GM12865 (cell line): ENCODE measurements at regions not wholly inside any gene's neighbourhood (a gene's known extent, or its start where the extent isn't known, plus 50 kb on each side); places are given as distances from the start of the nearest gene placed in this dataset.

Source experiments
- DNase-seq: peaks from one replicate; pipeline ENCODE4 v3.0.0; 2010; ENCODE audit warnings: low read depth
- H3K4me3 ChIP-seq: 2 replicates; pipeline ENCODE4 v1.5.1; 2011; ENCODE audit warnings: mild to moderate bottlenecking, low read depth, low read length, control low read depth
- TF ChIP-seq, protein P1 (sequence below): IDR thresholded peaks from 2 replicates; pipeline ENCODE4 v1.5.1; 2011; ENCODE audit warnings: low read length, control low read depth, low read depth, inconsistent platforms; ENCODE audit not compliant: insufficient read depth; ENCODE audit errors: missing control alignments

DNA sequence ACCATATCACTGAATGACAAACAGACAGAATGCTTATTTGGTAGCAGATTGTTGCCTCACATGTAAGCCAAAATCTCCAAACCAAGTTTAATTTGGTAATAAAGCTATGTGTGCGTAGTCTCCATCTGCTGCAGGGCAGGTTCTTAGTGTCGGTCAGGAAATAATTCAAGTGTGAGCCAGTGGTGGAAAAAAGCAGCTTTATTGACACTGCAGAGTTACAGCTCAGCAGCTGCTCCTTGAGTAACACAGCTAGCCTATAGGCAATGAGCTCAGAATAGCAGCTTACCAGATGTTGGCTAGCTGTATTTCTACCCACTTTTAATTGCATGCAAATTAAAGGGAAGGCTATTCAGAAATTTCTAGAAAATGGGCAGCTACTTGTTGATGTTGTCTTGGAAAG lies 757.8 kb upstream of the HS3ST1 start:
- TF ChIP-seq, protein P1, sequence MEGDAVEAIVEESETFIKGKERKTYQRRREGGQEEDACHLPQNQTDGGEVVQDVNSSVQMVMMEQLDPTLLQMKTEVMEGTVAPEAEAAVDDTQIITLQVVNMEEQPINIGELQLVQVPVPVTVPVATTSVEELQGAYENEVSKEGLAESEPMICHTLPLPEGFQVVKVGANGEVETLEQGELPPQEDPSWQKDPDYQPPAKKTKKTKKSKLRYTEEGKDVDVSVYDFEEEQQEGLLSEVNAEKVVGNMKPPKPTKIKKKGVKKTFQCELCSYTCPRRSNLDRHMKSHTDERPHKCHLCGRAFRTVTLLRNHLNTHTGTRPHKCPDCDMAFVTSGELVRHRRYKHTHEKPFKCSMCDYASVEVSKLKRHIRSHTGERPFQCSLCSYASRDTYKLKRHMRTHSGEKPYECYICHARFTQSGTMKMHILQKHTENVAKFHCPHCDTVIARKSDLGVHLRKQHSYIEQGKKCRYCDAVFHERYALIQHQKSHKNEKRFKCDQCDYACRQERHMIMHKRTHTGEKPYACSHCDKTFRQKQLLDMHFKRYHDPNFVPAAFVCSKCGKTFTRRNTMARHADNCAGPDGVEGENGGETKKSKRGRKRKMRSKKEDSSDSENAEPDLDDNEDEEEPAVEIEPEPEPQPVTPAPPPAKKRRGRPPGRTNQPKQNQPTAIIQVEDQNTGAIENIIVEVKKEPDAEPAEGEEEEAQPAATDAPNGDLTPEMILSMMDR = no peak
- no peak overlapping the region for H3K4me3 ChIP-seq
- DNase-seq = no peak

DNA sequence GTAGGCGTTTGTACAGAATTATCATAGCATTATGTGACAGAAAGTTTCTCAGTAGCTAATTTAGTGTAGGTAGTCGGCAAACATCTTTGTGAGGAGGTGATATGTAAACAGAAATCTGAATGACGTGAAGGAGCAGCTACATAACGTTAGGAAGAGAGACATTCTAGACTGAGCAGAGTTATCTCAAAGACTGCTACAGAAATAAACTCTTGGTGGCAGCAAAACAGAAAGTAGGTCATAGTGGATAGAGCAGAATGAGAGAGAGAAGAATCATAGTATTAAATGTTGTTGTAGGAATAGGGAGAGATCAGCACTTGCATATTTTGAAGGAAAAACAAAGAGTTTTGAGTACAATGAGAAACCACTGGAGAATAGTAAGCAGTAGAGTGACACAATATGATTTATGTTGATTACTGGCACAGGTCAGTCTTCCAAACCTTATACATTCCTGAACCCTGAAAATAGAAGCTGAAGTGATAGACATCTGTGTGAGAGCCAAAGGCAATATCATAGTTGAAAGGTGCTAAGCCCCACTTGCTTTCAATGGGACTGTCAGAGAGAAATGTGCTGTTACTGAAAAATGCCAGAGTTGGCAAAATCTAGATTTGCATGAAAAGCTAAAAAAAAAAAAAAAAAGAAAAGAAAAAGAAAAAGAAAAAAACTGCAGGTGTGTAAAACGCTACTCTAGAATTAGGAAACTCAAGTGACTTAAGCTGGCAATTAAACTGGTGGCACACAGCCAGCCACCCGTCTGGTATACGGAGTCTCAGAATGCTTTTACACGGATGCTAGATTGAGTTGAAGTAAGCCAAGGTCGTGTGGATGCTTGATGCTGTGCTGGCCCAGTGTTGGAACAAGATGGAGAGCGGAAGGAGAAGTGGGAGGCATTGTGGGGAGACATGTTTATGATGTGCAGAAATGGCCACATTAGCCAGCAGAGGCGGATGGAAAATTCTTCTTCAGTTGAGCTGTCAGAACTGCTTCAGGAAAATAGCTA lies 750.2 kb upstream of the HS3ST1 start:
- DNase-seq = no peak
- TF ChIP-seq, protein P1 = no peak
- H3K4me3 ChIP-seq = no peak overlapping the region

DNA sequence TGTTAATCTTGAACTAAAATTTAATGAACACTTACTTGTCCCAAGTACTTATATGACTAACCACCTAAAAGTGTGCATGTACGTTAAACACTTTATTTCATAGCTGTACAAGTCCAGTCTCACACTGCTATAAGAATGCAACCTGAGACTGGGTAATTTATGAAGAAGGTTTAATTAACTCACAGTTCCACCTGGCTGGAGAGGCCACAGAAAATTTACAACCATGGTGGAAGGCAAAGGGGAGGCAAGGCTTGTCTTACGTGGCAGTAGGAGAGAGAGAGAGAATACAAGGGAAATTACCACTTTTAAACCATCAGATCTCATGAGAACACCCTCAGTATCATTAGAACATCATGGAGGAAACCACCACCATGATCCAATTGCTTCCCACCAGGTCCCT lies 748.7 kb upstream of the HS3ST1 start:
- DNase-seq = no peak
- TF ChIP-seq, protein P1 = no peak
- H3K4me3 ChIP-seq = no peak overlapping the region

DNA sequence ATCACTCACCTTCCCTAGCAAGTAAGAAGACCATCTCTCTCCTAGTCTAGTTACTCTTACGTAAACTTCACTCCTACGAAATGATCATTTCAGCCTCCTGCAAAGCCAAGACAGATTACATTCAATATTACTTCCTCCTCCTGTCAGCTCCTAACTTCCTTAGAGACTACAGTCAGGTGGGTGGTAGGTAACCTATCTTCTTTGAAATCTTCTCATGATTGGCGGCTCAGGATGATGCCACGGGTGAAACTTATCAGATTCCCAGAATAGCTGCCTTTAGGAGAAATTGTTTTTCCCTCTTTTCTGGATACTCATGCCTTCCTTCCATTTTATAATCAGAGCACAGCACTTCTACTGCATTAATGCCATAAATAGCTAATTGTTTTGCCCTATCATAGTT lies 744.8 kb upstream of the HS3ST1 start:
- TF ChIP-seq, protein P1 = no peak
- DNase-seq = no peak
- H3K4me3 ChIP-seq = no peak overlapping the region

DNA sequence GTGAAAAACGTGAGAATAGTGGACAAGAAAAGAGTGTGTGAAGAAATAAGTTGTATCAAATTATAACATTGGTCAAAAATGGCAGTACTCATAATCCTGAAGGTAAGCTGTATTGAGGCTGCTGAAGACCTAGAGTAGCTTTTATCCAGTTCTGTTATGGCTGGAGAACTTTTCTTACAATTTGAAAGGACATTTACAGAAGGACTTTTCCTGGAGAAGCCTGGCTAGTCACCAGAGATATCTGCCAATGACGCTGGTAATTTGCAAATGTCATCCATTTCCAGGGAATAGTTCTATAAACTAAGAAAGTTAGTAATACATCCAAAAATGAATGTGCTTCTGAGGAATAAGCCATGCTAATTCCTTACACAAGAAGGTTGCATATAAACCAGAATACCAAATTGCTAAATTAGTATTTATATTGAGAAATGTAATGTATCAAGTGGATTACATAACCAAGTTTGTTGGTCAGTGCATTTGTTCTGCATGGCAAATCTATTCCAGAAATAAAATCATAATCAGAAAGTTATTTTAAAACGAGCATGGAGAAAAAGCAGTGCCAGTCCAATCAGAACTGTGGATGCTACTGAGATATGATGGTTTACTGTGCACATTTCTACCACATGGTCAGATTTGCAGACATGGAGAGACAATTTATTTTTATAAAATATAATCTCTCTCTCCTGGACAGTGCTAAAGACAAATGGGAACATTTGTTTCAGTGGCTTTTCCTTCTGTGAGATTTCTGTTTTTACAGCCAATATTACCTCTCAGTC lies 743.7 kb upstream of the HS3ST1 start:
- H3K4me3 ChIP-seq = no peak overlapping the region
- TF ChIP-seq, protein P1 = no peak
- no peak for DNase-seq

DNA sequence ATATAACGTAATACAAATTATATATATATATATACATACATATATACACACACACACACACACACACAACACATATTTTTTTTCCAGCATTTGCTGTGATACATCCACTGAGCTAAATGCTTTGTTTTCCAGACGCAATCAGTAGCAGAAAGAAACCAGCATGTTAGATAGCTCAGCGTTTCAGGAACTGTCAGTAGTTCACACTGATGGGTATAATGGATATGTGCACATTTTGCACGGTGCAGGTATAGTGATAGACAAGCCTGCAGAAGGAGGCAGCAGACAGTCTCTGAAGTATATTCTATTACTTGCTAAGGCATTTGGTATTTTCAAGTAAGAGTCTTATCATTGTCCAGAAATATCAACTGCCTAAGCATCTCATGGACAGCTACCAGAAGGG lies 741.6 kb upstream of the HS3ST1 start:
- TF ChIP-seq, protein P1 = no peak
- DNase-seq = no peak
- no peak overlapping the region for H3K4me3 ChIP-seq
